Heart left ventricle (tissue), 16 donors: ENCODE measurements at regions not wholly inside any gene's neighbourhood (a gene's known extent, or its start where the extent isn't known, plus 50 kb on each side); places are given as distances from the start of the nearest gene placed in this dataset.
"Not testable (repeated sequence)": the region's sequence is repeated elsewhere in the genome, so short reads cannot be mapped to it uniquely, and the experiment has no call there.

Source experiments
- ATAC-seq, 4 donors: fragments of 200-7000 bp; cut with Tn5 transposase; one replicate each; pipeline ENCODE4 v1.9.1; 2020 to 2022; ENCODE audit warnings: moderate library complexity in 4 of 4, mild to moderate bottlenecking in 3 of 4, moderate number of reproducible peaks in 1 of 4
- DNase-seq, 5 donors: peaks; one replicate each; pipeline ENCODE4 v3.0.0-alpha.2; 2020
- H3K27ac ChIP-seq, 12 donors: fragments of 200-600 bp; sonication (generic) in 4 of 12; one replicate each; pipeline versions ENCODE4 v1.5.0 to v1.8.0; 2016 to 2022; ENCODE audit warnings: mild to moderate bottlenecking in 2 of 12
- H3K27me3 ChIP-seq, 9 donors: fragments of 200-600 bp; sonication (generic) in 2 of 9; one replicate each; pipeline versions ENCODE4 v1.5.1 to v1.8.0; 2016 to 2022; ENCODE audit warnings: mild to moderate bottlenecking in 3 of 9
- H3K36me3 ChIP-seq, 9 donors: fragments of 200-600 bp; sonication (generic) in 2 of 9; one replicate each; pipeline versions ENCODE4 v1.5.0 to v1.8.0; 2018 to 2022; ENCODE audit warnings: mild to moderate bottlenecking in 2 of 9
- H3K4me1 ChIP-seq, 12 donors: fragments of 200-600 bp; sonication (generic) in 4 of 12; one replicate each; pipeline versions ENCODE4 v1.5.0 to v1.8.0; 2016 to 2022; ENCODE audit warnings: mild to moderate bottlenecking in 3 of 12
- H3K4me3 ChIP-seq, 12 donors: fragments of 200-600 bp; sonication (generic) in 4 of 12; one replicate each; pipeline versions ENCODE4 v1.5.0 to v1.8.0; 2017 to 2022; ENCODE audit warnings: mild to moderate bottlenecking in 9 of 12, moderate library complexity in 4 of 12
- H3K9me3 ChIP-seq, 12 donors: fragments of 200-600 bp; sonication (generic) in 4 of 12; one replicate each; pipeline versions ENCODE4 v1.5.0 to v1.8.0; 2016 to 2022; ENCODE audit warnings: mild to moderate bottlenecking in 1 of 12
- CTCF ChIP-seq, 12 donors: fragments of 200-600 bp; sonication (generic) in 4 of 12; IDR thresholded peaks; one replicate each; pipeline versions ENCODE4 v1.5.0 to v1.8.0; 2018 to 2022; ENCODE audit warnings: antibody characterized with exemption in 12 of 12, mild to moderate bottlenecking in 5 of 12
- POLR2A ChIP-seq, 2 donors: fragments of 450-650 bp; IDR thresholded peaks; one replicate each; pipeline ENCODE4 v1.6.1; 2017; ENCODE audit warnings: antibody characterized with exemption in 2 of 2, mild to moderate bottlenecking in 2 of 2, moderate library complexity in 2 of 2
- WGBS, 4 donors: extraction: QIAGEN DNeasy Blood & Tissue Kit in 2 of 4; methylation state at CpG; one replicate each; pipeline versions ENCODE4 v1.1.5 to v1.1.7; 2013 to 2018; 5-methylcytosine and 5-hydroxymethylcytosine counted together
- intact Hi-C, 10 donors: fragments of 100-400 bp; cut with DNase I; formaldehyde crosslinking; loops; one replicate each; pipeline versions ENCODE4 v1.11.1 to v1.14.2; 2022
- donor health status: ischemic (EF 13 %, LVEDD 7.1; RV severe dilation, severe dysfunction).
- donor health status: healthy with polysubstance abuse.
- donor health status: DM: no; HTN: yes; CAD: no.
- donor health status: DM: no; HTN: no; CAD: no.
- donor health status: ischemic (EF 25% LVEDD 6.9; RV normal size, moderate dysfunction).
- donor health status: ischemic (EF 25% LVEDD 5.7; RV mildly dilated, moderate dysfunction).
- donor health status: healthy.
- donor health status: DM: yes; HTN: yes; CAD: no.
- donor health status: ischemic (EF 35%, LVEDD 5.7; RV mildly dilated, moderate dysfunction).
- donor health status: nonischemic (EF 11% LVEDD 7.7; RV severe dilation, severe dysfunction).
- donor health status: DM: yes; HTN: yes; CAD: no.
- donor health status: PGD.
- donor health status: ischemic (EF 29% LVEDD 5.4; RV normal size, mild dysfunction).
- donor health status: nonischemic (EF 23%, LVEDD 6.1; RV moderate dilation, normal function).

GRCh38 chr12:65731771-65732170, 92.5 kb upstream of the HMGA2 start:
- intact Hi-C loops: no loop called here
- Histone ChIP-seq H3K36me3 (no peaks in the 10 kb centered on the region), H3K9me3 (no peaks in the 10 kb centered on the region), H3K27me3 (peaks cover 17 to 53% (median 43%) of the 10 kb centered on the region in 9 donors), H3K4me1 (peaks cover 0 to 12% (median 6%) of the 10 kb centered on the region in 12 donors), H3K27ac (no peak overlapping the region), H3K4me3 (no peak overlapping the region)
- WGBS, 4 donors: 57 to 72% (median 67%) methylated on average over 4 of the region's 4 CpGs
- TF ChIP-seq CTCF (IDR thresholded peaks at IDR 0.05) (no peak), POLR2A (IDR thresholded peaks at IDR 0.05) (no peak)
- DNase-seq (no peak), ATAC-seq (no peak)

- H3K27ac ChIP-seq, DNase-seq, H3K4me3 ChIP-seq, intact Hi-C loops, H3K4me1 ChIP-seq, ATAC-seq, H3K9me3 ChIP-seq, H3K36me3 ChIP-seq: not testable (repeated sequence)
- H3K27me3 ChIP-seq: peaks cover 9 to 34% (median 27%) of the 10 kb centered on the region in 9 donors
- WGBS, 4 donors: 83 to 91% (median 85%) methylated on average over 2 of the region's 2 CpGs
Measured at GRCh38 chr12:65733643-65734042, 90.6 kb upstream of the HMGA2 start.

- ATAC-seq (no peak), DNase-seq (no peak)
- H3K27ac ChIP-seq: no peak overlapping the region
- H3K4me1 ChIP-seq: peaks cover 0 to 4% (median under 1%) of the 10 kb centered on the region in 12 donors
- peaks cover 3 to 28% (median 21%) of the 10 kb centered on the region in 9 donors for H3K27me3 ChIP-seq
- WGBS, 4 donors: 59 to 82% (median 71%) methylated on average over 2 of the region's 2 CpGs
- H3K4me3 ChIP-seq: no peak overlapping the region
- H3K9me3 ChIP-seq: no peaks in the 10 kb centered on the region
- TF ChIP-seq CTCF (IDR thresholded peaks at IDR 0.05): no peak
- no peak for TF ChIP-seq POLR2A (IDR thresholded peaks at IDR 0.05)
- intact Hi-C loops: no loop called here
- H3K36me3 ChIP-seq: no peaks in the 10 kb centered on the region
Measured at GRCh38 chr12:65734226-65734625, 90.1 kb upstream of the HMGA2 start.

DNA sequence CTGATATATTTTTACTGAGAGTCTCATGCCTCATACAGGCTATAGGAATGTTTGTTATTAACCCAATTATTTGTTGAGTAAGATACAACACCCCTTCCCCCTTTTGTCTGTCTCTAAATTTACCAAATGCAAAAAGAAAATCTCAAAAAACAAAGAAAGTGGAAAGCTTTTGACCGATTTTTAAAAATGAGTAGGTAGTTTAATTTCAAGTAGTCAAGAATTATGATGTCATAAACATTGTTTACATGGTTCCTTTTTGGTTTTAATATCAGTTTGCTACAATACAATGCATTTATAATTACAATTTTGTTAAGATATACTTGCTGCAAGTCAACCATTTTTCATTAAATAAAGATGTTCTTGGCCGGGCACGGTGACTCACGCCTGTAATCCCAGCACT, 84.7 kb upstream of the HMGA2 start:
- no peak overlapping the region for H3K27ac ChIP-seq
- no peaks in the 10 kb centered on the region for H3K9me3 ChIP-seq
- TF ChIP-seq CTCF (IDR thresholded peaks at IDR 0.05): no peak
- peaks cover 0 to 19% (median 4%) of the 10 kb centered on the region in 12 donors for H3K4me1 ChIP-seq
- H3K27me3 ChIP-seq: peaks cover 0 to 27% (median 10%) of the 10 kb centered on the region in 9 donors
- no peak overlapping the region for H3K4me3 ChIP-seq
- H3K36me3 ChIP-seq: no peaks in the 10 kb centered on the region
- DNase-seq (no peak), ATAC-seq (no peak)
- intact Hi-C loops: no loop called here
- WGBS, 4 donors: 90 to 97% (median 94%) methylated on average over 4 of the region's 4 CpGs

DNA sequence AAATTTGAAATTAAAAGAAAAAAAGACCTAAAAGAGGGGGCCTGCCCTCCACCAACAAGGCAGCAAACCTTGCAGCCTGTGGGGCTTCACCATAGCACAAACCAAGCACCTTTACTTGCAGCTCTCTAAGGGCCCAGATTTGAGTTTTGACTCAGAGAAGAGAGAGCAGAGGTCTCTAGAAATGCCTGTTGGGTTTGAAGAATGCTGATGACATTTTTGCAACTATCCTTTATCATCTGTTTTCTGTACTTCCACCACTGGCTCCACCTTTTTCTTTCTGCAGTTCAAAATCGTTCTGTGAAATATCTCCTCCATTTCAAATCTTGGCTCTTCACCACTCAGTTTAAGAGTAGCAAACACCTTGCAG, 83.8 kb upstream of the HMGA2 start:
- no peak for TF ChIP-seq POLR2A (IDR thresholded peaks at IDR 0.05)
- Histone ChIP-seq H3K4me3 (peak overlapping the region in 4 of 12 donors; percentile 53 to 82 (median 68)), H3K4me1 (peaks cover 0 to 19% (median 4%) of the 10 kb centered on the region in 12 donors), H3K27ac (no peak overlapping the region), H3K9me3 (no peaks in the 10 kb centered on the region), H3K36me3 (no peaks in the 10 kb centered on the region), H3K27me3 (peaks cover 0 to 27% (median 10%) of the 10 kb centered on the region in 9 donors)
- WGBS, 4 donors: 9 to 50% (median 16%) methylated on average over 1 of the region's 1 CpG
- no peak for ATAC-seq
- DNase-seq: no peak
- intact Hi-C loops: no loop called here
